ENCODE measurements at regions not wholly inside any gene's neighbourhood (a gene's known extent, or its start where the extent isn't known, plus 50 kb on each side); places are given as distances from the start of the nearest gene placed in this dataset.
"Not testable (repeated sequence)": the region's sequence is repeated elsewhere in the genome, so short reads cannot be mapped to it uniquely, and the experiment has no call there.

- no peaks in the 10 kb centered on the region for H3K27me3 Mint-ChIP-seq
- H3K9me3 Mint-ChIP-seq (ENCODE audit: low read depth), result no peaks in the 10 kb centered on the region
- no peaks in the 10 kb centered on the region for H3K4me1 Mint-ChIP-seq (ENCODE audit: low read depth)
- H3K36me3 Mint-ChIP-seq, result no peaks in the 10 kb centered on the region
- H3K27ac Mint-ChIP-seq, result no peak overlapping the region
- no peak overlapping the region for H3K4me3 Mint-ChIP-seq
These were observed 180.1 kb upstream of the SMIM30 start for GRCh38 chr7:113298501-113298900.

- Mint-ChIP-seq H3K4me3 (no peak overlapping the region), H3K9me3 (ENCODE audit: low read depth) (no peaks in the 10 kb centered on the region), H3K36me3 (no peaks in the 10 kb centered on the region), H3K27me3 (peaks cover 2% of the 10 kb centered on the region), H3K4me1 (ENCODE audit: low read depth) (no peaks in the 10 kb centered on the region), H3K27ac (no peak overlapping the region)
These were observed 176.4 kb upstream of the SMIM30 start for GRCh38 chr7:113294750-113295149.

GRCh38 chr7:113292105-113292504 is 173.8 kb upstream of the SMIM30 start:
- H3K36me3 Mint-ChIP-seq, result no peaks in the 10 kb centered on the region
- no peaks in the 10 kb centered on the region for H3K4me1 Mint-ChIP-seq (ENCODE audit: low read depth)
- no peak overlapping the region for H3K27ac Mint-ChIP-seq
- H3K27me3 Mint-ChIP-seq, result peaks cover 2% of the 10 kb centered on the region
- H3K9me3 Mint-ChIP-seq (ENCODE audit: low read depth), result no peaks in the 10 kb centered on the region
- no peak overlapping the region for H3K4me3 Mint-ChIP-seq

DNA sequence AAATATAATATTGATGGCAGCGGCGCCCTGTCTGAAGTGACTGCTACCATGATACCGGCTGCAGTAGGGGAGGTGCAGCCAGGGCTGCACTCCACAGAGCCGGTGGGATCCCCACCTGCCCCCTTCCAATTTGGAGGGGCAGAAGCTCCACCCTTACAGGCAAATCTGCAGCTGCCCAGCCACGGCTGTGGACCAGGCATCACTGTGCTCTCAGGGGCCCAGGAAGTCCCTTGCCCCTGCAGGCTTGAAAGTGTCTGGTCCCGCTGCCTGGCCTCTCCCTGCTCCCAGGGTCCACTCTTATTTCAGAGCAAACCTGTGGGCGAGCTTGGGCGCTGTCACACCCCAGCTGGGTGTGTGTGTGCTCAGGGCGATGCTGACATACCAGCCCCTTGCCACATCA is 172.7 kb upstream of the SMIM30 start:
- Mint-ChIP-seq H3K4me1 (ENCODE audit: low read depth) (no peaks in the 10 kb centered on the region), H3K4me3 (no peak overlapping the region), H3K9me3 (ENCODE audit: low read depth) (no peaks in the 10 kb centered on the region), H3K27ac (no peak overlapping the region), H3K27me3 (peaks cover 2% of the 10 kb centered on the region), H3K36me3 (no peaks in the 10 kb centered on the region)

DNA sequence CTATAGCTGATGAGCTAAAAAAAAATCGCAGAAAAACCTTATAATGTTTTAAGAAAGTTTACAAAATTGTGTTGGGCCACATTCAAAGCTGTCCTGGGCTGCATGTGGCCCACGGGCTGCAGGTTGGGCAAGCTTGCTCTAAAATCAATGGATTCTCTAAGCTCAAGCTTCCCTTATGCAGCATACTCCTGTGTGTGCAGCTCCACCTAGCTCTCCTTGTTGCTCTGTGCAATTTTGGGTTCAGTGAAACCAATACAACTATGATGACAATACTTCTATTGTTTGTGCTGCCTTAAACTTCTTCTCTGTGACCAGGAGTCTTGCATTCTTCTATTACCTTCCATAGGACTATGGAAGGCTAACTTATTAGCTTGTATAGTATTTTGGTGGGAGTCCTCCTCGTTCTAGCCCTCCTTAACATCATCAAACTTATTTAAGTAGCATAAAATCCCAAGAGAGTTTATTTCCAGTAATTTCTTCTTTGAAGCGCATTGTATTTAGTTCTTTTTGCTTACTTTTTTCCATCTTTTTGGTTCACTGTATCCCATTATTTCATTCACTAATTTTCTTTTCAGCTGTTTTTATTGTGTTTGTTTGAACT is 170.9 kb upstream of the SMIM30 start:
- no peak overlapping the region for H3K4me3 Mint-ChIP-seq
- H3K27ac Mint-ChIP-seq, result no peak overlapping the region
- H3K9me3 Mint-ChIP-seq (ENCODE audit: low read depth), result no peaks in the 10 kb centered on the region
- H3K36me3 Mint-ChIP-seq, result no peaks in the 10 kb centered on the region
- H3K4me1 Mint-ChIP-seq (ENCODE audit: low read depth), result no peaks in the 10 kb centered on the region
- H3K27me3 Mint-ChIP-seq, result peaks cover 2% of the 10 kb centered on the region

DNA sequence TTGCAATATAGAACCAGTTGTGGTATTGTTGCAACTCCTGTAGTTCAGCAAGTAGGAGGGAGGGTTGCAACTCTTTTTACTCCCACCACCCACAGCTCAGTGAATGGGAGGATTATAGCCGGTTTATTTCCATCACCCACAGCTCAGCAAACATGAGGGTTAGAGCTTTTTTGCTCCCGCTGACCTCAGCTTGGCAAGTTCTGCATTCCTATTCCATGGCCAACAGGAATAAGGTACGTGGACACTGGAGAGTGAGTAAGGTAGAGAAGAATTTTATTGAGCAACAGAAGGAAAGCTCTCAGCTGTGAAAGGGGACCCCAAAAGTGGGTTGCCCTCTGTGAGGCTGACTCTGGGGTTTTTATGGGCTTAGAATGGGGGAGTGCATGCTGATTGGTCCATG is 167.1 kb upstream of the SMIM30 start:
- Mint-ChIP-seq H3K4me3 (no peak overlapping the region), H3K4me1 (ENCODE audit: low read depth) (no peaks in the 10 kb centered on the region), H3K9me3 (ENCODE audit: low read depth) (no peaks in the 10 kb centered on the region), H3K27ac (no peak overlapping the region), H3K27me3 (peaks cover 1% of the 10 kb centered on the region), H3K36me3 (no peaks in the 10 kb centered on the region)

GRCh38 chr7:113283861-113284260 is 165.5 kb upstream of the SMIM30 start:
- Mint-ChIP-seq H3K27ac (no peak overlapping the region), H3K4me3 (no peak overlapping the region), H3K4me1 (ENCODE audit: low read depth) (no peaks in the 10 kb centered on the region), H3K36me3 (no peaks in the 10 kb centered on the region), H3K27me3 (peaks cover 1% of the 10 kb centered on the region), H3K9me3 (ENCODE audit: low read depth) (no peaks in the 10 kb centered on the region)

- no peak overlapping the region for H3K27ac Mint-ChIP-seq
- no peak overlapping the region for H3K4me3 Mint-ChIP-seq
- no peaks in the 10 kb centered on the region for H3K9me3 Mint-ChIP-seq (ENCODE audit: low read depth)
- peaks cover 1% of the 10 kb centered on the region for H3K27me3 Mint-ChIP-seq
- no peaks in the 10 kb centered on the region for H3K4me1 Mint-ChIP-seq (ENCODE audit: low read depth)
- no peaks in the 10 kb centered on the region for H3K36me3 Mint-ChIP-seq
These were observed 164.5 kb upstream of the SMIM30 start for GRCh38 chr7:113282875-113283274.

- Mint-ChIP-seq H3K4me1 (ENCODE audit: low read depth) (no peaks in the 10 kb centered on the region), H3K27ac (no peak overlapping the region), H3K4me3 (no peak overlapping the region), H3K27me3 (peaks cover 1% of the 10 kb centered on the region), H3K36me3 (no peaks in the 10 kb centered on the region), H3K9me3 (ENCODE audit: low read depth) (no peaks in the 10 kb centered on the region)
These were observed 162.9 kb upstream of the SMIM30 start for GRCh38 chr7:113281223-113281622.

- H3K4me1 Mint-ChIP-seq (ENCODE audit: low read depth), result no peaks in the 10 kb centered on the region
- peaks cover 1% of the 10 kb centered on the region for H3K27me3 Mint-ChIP-seq
- no peaks in the 10 kb centered on the region for H3K9me3 Mint-ChIP-seq (ENCODE audit: low read depth)
- H3K4me3 Mint-ChIP-seq, result no peak overlapping the region
- no peaks in the 10 kb centered on the region for H3K36me3 Mint-ChIP-seq
- H3K27ac Mint-ChIP-seq, result no peak overlapping the region
These were observed 160.9 kb upstream of the SMIM30 start for GRCh38 chr7:113279256-113279655.

GRCh38 chr7:113270790-113271189 is 152.4 kb upstream of the SMIM30 start:
- Mint-ChIP-seq H3K9me3 (ENCODE audit: low read depth) (peaks cover 26% of the 10 kb centered on the region), H3K4me3 (no peak overlapping the region), H3K27ac (no peak overlapping the region), H3K4me1 (ENCODE audit: low read depth) (no peaks in the 10 kb centered on the region), H3K27me3 (peaks cover 2% of the 10 kb centered on the region), H3K36me3 (no peaks in the 10 kb centered on the region)

DNA sequence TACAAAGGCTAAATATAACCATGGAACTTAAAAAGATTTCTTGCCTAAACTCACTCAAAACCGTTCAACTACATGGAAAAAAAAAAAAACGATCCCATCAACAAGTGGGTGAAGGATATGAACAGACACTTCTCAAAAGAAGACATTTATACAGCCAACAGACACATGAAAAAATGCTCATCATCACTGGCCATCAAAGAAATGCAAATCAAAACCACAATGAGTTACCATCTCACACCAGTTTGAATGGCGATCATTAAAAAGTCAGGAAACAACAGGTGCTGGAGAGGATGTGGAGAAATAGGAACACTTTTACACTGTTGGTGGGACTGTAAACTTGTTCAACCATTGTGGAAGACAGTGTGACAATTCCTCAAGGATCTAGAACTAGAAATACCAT is 151.2 kb upstream of the SMIM30 start:
- not testable (repeated sequence) for H3K4me3 Mint-ChIP-seq; H3K27ac Mint-ChIP-seq; H3K4me1 Mint-ChIP-seq (ENCODE audit: low read depth); H3K27me3 Mint-ChIP-seq; H3K36me3 Mint-ChIP-seq
- H3K9me3 Mint-ChIP-seq (ENCODE audit: low read depth), result peaks cover 26% of the 10 kb centered on the region

- H3K36me3 Mint-ChIP-seq, result no peaks in the 10 kb centered on the region
- peaks cover 26% of the 10 kb centered on the region for H3K9me3 Mint-ChIP-seq (ENCODE audit: low read depth)
- no peak overlapping the region for H3K4me3 Mint-ChIP-seq
- peaks cover 3% of the 10 kb centered on the region for H3K27me3 Mint-ChIP-seq
- no peaks in the 10 kb centered on the region for H3K4me1 Mint-ChIP-seq (ENCODE audit: low read depth)
- no peak overlapping the region for H3K27ac Mint-ChIP-seq
These were observed 150.4 kb upstream of the SMIM30 start for GRCh38 chr7:113268757-113269156.

DNA sequence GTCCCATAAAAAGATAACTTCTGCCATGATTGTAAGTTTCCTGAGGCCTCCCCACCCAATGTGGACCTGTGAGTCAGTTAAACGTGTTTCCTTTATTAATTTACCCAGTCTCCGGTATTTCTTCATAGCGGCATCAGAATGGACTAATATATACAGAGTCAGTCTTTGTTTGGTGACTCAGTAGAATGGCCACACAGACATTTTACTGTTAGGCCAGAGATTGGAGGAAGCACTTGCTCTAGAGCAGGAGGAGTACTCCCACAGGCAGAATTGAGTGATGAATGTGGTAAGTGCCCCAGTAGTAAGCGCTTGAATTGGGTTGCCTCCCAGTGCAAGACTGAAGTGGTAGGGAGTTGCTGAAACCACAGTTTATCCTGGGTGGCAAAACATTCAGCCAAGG is 149.5 kb upstream of the SMIM30 start:
- Mint-ChIP-seq H3K9me3 (ENCODE audit: low read depth) (peaks cover 26% of the 10 kb centered on the region), H3K27me3 (peaks cover 4% of the 10 kb centered on the region), H3K36me3 (no peaks in the 10 kb centered on the region), H3K4me3 (no peak overlapping the region), H3K4me1 (ENCODE audit: low read depth) (no peaks in the 10 kb centered on the region), H3K27ac (no peak overlapping the region)

DNA sequence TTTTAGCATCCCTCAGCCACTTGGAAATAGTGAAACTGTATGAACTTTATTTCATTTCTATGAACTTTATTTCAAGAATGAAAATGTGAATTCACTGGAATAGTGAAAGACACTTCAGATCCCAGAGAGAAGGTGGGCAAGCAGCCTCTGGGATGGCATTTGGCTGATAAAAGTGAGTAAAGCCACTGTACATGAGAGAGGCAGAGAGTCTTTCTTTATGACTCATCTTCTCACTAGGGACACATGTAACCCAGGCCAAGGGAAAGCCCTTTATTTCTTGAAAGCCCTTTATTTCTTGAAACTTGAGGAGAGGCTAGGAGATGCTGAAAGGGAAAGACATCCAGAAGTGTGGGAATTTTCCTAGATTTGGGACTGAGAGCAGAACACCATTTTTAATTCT is 148.9 kb upstream of the SMIM30 start:
- H3K4me1 Mint-ChIP-seq (ENCODE audit: low read depth), result no peaks in the 10 kb centered on the region
- H3K4me3 Mint-ChIP-seq, result no peak overlapping the region
- H3K36me3 Mint-ChIP-seq, result no peaks in the 10 kb centered on the region
- peaks cover 23% of the 10 kb centered on the region for H3K9me3 Mint-ChIP-seq (ENCODE audit: low read depth)
- H3K27me3 Mint-ChIP-seq, result peaks cover 4% of the 10 kb centered on the region
- no peak overlapping the region for H3K27ac Mint-ChIP-seq

GRCh38 chr7:113263749-113264148 is 145.4 kb upstream of the SMIM30 start:
- Mint-ChIP-seq H3K4me3 (no peak overlapping the region), H3K27me3 (peaks cover 4% of the 10 kb centered on the region), H3K9me3 (ENCODE audit: low read depth) (peaks cover 1% of the 10 kb centered on the region), H3K4me1 (ENCODE audit: low read depth) (no peaks in the 10 kb centered on the region), H3K36me3 (no peaks in the 10 kb centered on the region), H3K27ac (no peak overlapping the region)

Data from activated naive CD8-positive, alpha-beta T cell (primary cell).